Erythroblast (primary cell): ENCODE measurements at regions not wholly inside any gene's neighbourhood (a gene's known extent, or its start where the extent isn't known, plus 50 kb on each side); places are given as distances from the start of the nearest gene placed in this dataset.

Experiments
- GATA1 ChIP-seq: IDR thresholded peaks from 2 replicates; pipeline ENCODE4 v1.6.1; 2011; ENCODE audit warnings: low read depth, mild to moderate bottlenecking, control low read depth, low read length, moderate library complexity
- POLR2A ChIP-seq: IDR thresholded peaks from 2 replicates; pipeline ENCODE4 v1.6.1; 2011; ENCODE audit warnings: mild to moderate bottlenecking, low read length

DNA sequence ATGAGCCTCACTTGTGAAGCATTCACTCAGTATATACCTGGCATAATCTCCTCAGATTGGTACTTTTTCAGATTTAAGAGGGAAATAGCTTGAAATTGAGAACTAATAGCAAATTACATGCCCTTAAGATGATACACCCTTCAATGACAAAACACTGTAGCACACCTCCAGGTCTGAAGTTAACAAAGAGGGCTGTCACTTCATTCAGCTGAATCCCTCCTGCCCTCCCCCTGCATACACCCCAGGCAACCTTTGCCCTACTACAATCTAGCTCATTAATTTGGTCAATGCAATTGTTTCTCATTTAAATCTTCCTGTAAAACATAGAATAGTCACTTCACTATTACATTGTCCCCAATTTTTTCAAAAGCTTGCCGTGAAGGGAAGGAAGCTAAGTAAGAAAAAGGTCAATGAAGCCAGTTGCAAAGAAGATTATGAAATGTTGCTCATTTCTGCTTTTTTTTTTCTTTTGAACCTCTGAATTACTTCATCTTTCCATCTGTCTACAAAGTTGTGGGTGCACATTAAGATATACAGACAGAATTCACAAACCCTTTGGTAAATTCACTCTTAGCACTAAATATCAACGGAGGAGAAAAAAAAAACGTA, 294.8 kb upstream of the PTGER4 start:
- no peak for TF ChIP-seq POLR2A
- TF ChIP-seq GATA1, result no peak
